ENCODE measurements at regions not wholly inside any gene's neighbourhood (a gene's known extent, or its start where the extent isn't known, plus 50 kb on each side); places are given as distances from the start of the nearest gene placed in this dataset.

- no peak overlapping the region for H3K4me3 ChIP-seq (replicated peaks in 1 of 2; ENCODE audit: low read depth in 2 of 2, low read length in 2 of 2)
- DNase-seq (ENCODE audit: low read depth in 2 of 2): no peak
- no peak for TF ChIP-seq CTCF (IDR thresholded peaks at IDR 0.05; ENCODE audit: low read depth, low read length)
Measured at GRCh38 chr16:9428355-9429005, 337.0 kb downstream of the HAPSTR1 start.

- TF ChIP-seq CTCF (IDR thresholded peaks at IDR 0.05; ENCODE audit: low read depth, low read length): no peak
- no peak overlapping the region for H3K4me3 ChIP-seq (replicated peaks in 1 of 2; ENCODE audit: low read depth in 2 of 2, low read length in 2 of 2)
- DNase-seq (ENCODE audit: low read depth in 2 of 2): no peak
Measured at GRCh38 chr16:9429646-9430330, 338.3 kb downstream of the HAPSTR1 start.

- DNase-seq (ENCODE audit: low read depth in 2 of 2): no peak
- TF ChIP-seq CTCF (IDR thresholded peaks at IDR 0.05; ENCODE audit: low read depth, low read length): no peak
- H3K4me3 ChIP-seq (replicated peaks in 1 of 2; ENCODE audit: low read depth in 2 of 2, low read length in 2 of 2): no peak overlapping the region
Measured at GRCh38 chr16:9434659-9435058, 343.2 kb downstream of the HAPSTR1 start.

GRCh38 chr16:9436175-9436574 lies 344.7 kb downstream of the HAPSTR1 start:
- no peak for TF ChIP-seq CTCF (IDR thresholded peaks at IDR 0.05; ENCODE audit: low read depth, low read length)
- DNase-seq (ENCODE audit: low read depth in 2 of 2): no peak
- H3K4me3 ChIP-seq (replicated peaks in 1 of 2; ENCODE audit: low read depth in 2 of 2, low read length in 2 of 2): no peak overlapping the region

- no peak for DNase-seq (ENCODE audit: low read depth in 2 of 2)
- no peak for TF ChIP-seq CTCF (IDR thresholded peaks at IDR 0.05; ENCODE audit: low read depth, low read length)
- H3K4me3 ChIP-seq (replicated peaks in 1 of 2; ENCODE audit: low read depth in 2 of 2, low read length in 2 of 2): no peak overlapping the region
Measured at GRCh38 chr16:9437115-9437514, 345.7 kb downstream of the HAPSTR1 start.

- TF ChIP-seq CTCF (IDR thresholded peaks at IDR 0.05; ENCODE audit: low read depth, low read length): no peak
- H3K4me3 ChIP-seq (replicated peaks in 1 of 2; ENCODE audit: low read depth in 2 of 2, low read length in 2 of 2): no peak overlapping the region
- no peak for DNase-seq (ENCODE audit: low read depth in 2 of 2)
Measured at GRCh38 chr16:9438991-9439390, 347.5 kb downstream of the HAPSTR1 start.
